SU-DHL-6 (cell line): ENCODE measurements at regions not wholly inside any gene's neighbourhood (a gene's known extent, or its start where the extent isn't known, plus 50 kb on each side); places are given as distances from the start of the nearest gene placed in this dataset.

ENCODE experiments used
- H2AFZ ChIP-seq: fragments of 200-600 bp; sonication (generic); 2 replicates; pipeline ENCODE4 v1.6.1; 2014; ENCODE audit warnings: low read depth, mild to moderate bottlenecking, moderate library complexity, mixed read lengths, antibody characterized with exemption, low read length; ENCODE audit not compliant: severe bottlenecking
- H3F3A ChIP-seq: fragments of 200-600 bp; shearing (Covaris generic); 2 replicates; pipeline ENCODE4 v1.6.0; 2016; ENCODE audit warnings: antibody characterized with exemption, mild to moderate bottlenecking; ENCODE audit not compliant: insufficient read depth
- H3K27ac ChIP-seq: fragments of 200-600 bp; sonication (generic); 2 replicates; pipeline ENCODE4 v1.5.1; 2016; ENCODE audit warnings: low read depth, mild to moderate bottlenecking, low read length, moderate library complexity, mixed read lengths
- H3K27me3 ChIP-seq: fragments of 200-600 bp; sonication (generic), shearing (Covaris generic); 2 replicates; pipeline ENCODE4 v1.6.0; 2014; ENCODE audit warnings: mild to moderate bottlenecking, low read length
- H3K36me3 ChIP-seq: fragments of 200-600 bp; sonication (generic); 2 replicates; pipeline ENCODE4 v1.6.1; 2014; ENCODE audit warnings: mild to moderate bottlenecking, low read length, mixed read lengths
- H3K4me2 ChIP-seq: fragments of 300-600, 200-600 bp; shearing (Covaris generic), sonication (generic); 2 replicates; pipeline ENCODE4 v1.6.0; 2014; ENCODE audit warnings: low read length, low read depth, mild to moderate bottlenecking; ENCODE audit not compliant: poor library complexity, severe bottlenecking
- H3K4me3 ChIP-seq: fragments of 200-600 bp; sonication (generic); 2 replicates; pipeline ENCODE4 v1.5.1; 2014; ENCODE audit warnings: antibody characterized with exemption, low read length, mild to moderate bottlenecking, mixed read lengths; ENCODE audit not compliant: insufficient read depth, poor library complexity, severe bottlenecking
- H3K79me2 ChIP-seq: fragments of 200-600 bp; sonication (generic); 2 replicates; pipeline ENCODE4 v1.6.1; 2014; ENCODE audit warnings: mild to moderate bottlenecking, low read length, moderate library complexity; ENCODE audit not compliant: insufficient read depth
- H3K9ac ChIP-seq: fragments of 200-600 bp; sonication (generic); 2 replicates; pipeline ENCODE4 v1.7.0; 2014; ENCODE audit warnings: mild to moderate bottlenecking, low read length
- H3K9me2 ChIP-seq: fragments of 200-600 bp; sonication (generic); replicated peaks from 2 replicates; pipeline ENCODE4 v1.6.1; 2014; ENCODE audit warnings: low read length; ENCODE audit not compliant: insufficient read depth
- H3K9me3 ChIP-seq: fragments of 200-600 bp; sonication (generic); 2 replicates; pipeline ENCODE4 v1.6.1; 2014; ENCODE audit warnings: low read length, mixed read lengths; ENCODE audit not compliant: insufficient read depth
- H4K20me1 ChIP-seq: fragments of 200-600 bp; sonication (generic); 2 replicates; pipeline ENCODE4 v1.6.1; 2014; ENCODE audit warnings: low read depth, mild to moderate bottlenecking, antibody characterized with exemption, low read length, moderate library complexity, mixed read lengths
- CTCF ChIP-seq: fragments of 200-600 bp; sonication (generic); IDR thresholded peaks from one replicate; pipeline ENCODE4 v1.5.1; 2017; ENCODE audit warnings: antibody characterized with exemption, mild to moderate bottlenecking, low read length, moderate library complexity; ENCODE audit not compliant: insufficient read depth, poor library complexity, severe bottlenecking
- EZH2phosphoT487 ChIP-seq: fragments of 200-600 bp; sonication (generic), shearing (Covaris generic); conservative IDR thresholded peaks from 2 replicates; pipeline ENCODE4 v1.6.1; 2018; ENCODE audit warnings: mild to moderate bottlenecking, antibody characterized with exemption, low read length, moderate library complexity, mixed read lengths

DNA sequence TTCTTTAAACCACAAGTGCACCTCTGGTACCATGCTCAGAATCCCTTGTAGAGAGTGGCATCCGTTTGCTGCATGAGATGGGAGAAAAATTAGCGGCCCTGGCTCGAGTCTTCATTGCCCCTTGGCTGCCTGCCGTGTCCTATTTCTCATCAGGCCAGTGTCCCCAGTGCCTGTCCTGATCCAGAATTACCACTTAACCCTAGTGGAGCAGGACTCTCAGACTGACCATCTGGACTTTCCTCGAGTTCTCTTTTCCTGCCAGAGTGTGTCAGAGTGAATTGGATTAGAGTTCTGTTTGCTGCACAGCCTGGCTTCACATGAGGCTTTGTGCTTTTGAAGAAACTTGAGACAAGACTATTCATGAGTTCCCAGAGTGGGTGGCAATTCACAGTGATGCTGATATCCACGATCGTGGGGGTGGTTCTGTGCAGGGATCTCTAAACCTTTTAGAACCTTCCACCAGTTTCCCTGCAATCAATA is 92.6 kb downstream of the C9orf152 start:
- Histone ChIP-seq H3F3A (peaks cover 7% of the 10 kb centered on the region; the same call in 1 of the 2 replicates), H3K4me2 (no peak overlapping the region), H3K79me2 (peaks cover 98% of the 10 kb centered on the region)

GRCh38 chr9:110115826-110116542 is 92.0 kb downstream of the C9orf152 start:
- H3K79me2 ChIP-seq = peaks cover 98% of the 10 kb centered on the region
- peaks cover 7% of the 10 kb centered on the region; the same call in 1 of the 2 replicates for H3F3A ChIP-seq

More for the DNA sequence above, 92.6 kb downstream of the C9orf152 start:
- TF ChIP-seq EZH2phosphoT487 = no peak
- no peak for TF ChIP-seq CTCF
- Histone ChIP-seq H3K9me3 (no peaks in the 10 kb centered on the region), H3K27me3 (no peaks in the 10 kb centered on the region), H3K4me3 (no peak overlapping the region), H3K27ac (no peak overlapping the region), H2AFZ (no peak overlapping the region), H3K9ac (no peak overlapping the region), H3K36me3 (peaks cover 10% of the 10 kb centered on the region; the same call in 1 of the 2 replicates), H3K9me2 (no peaks in the 10 kb centered on the region), H4K20me1 (peaks cover 6% of the 10 kb centered on the region; the same call in 1 of the 2 replicates)

DNA sequence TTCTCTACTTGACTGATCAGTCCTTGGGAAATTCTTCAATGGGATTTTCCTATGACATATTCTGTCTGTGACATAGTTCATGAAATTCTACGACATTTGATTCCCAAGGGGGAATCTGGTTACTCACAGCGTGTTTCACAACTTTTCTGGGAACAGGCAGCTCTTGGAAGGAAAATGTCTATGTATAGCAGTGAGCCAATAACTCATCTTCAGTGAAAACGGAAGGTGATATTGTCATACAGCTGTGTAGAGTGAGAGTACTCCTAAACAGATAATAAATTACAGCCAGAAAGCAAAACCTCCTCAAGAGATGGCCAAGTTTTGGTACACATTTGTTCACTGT is 91.4 kb downstream of the C9orf152 start:
- no peak overlapping the region for H3K4me3 ChIP-seq
- no peak overlapping the region for H3K9ac ChIP-seq
- H3K27me3 ChIP-seq = no peaks in the 10 kb centered on the region
- peaks cover 6% of the 10 kb centered on the region; the same call in 1 of the 2 replicates for H4K20me1 ChIP-seq
- peaks cover 98% of the 10 kb centered on the region for H3K79me2 ChIP-seq
- H3K27ac ChIP-seq = no peak overlapping the region
- no peaks in the 10 kb centered on the region for H3K9me2 ChIP-seq
- TF ChIP-seq EZH2phosphoT487 (no peak), CTCF (no peak)
- H3K4me2 ChIP-seq = no peak overlapping the region
- H3K36me3 ChIP-seq = peaks cover 10% of the 10 kb centered on the region; the same call in 1 of the 2 replicates
- H3K9me3 ChIP-seq = no peaks in the 10 kb centered on the region
- H2AFZ ChIP-seq = no peak overlapping the region
- peaks cover 7% of the 10 kb centered on the region; the same call in 1 of the 2 replicates for H3F3A ChIP-seq

More at GRCh38 chr9:110115826-110116542, 92.0 kb downstream of the C9orf152 start:
- Histone ChIP-seq H3K4me3 (no peak overlapping the region), H3K36me3 (peaks cover 10% of the 10 kb centered on the region; the same call in 1 of the 2 replicates), H3K9me2 (no peaks in the 10 kb centered on the region), H3K9me3 (no peaks in the 10 kb centered on the region), H4K20me1 (peaks cover 6% of the 10 kb centered on the region; the same call in 1 of the 2 replicates), H3K27me3 (no peaks in the 10 kb centered on the region), H3K4me2 (no peak overlapping the region), H3K9ac (no peak overlapping the region), H3K27ac (no peak overlapping the region), H2AFZ (no peak overlapping the region)
- TF ChIP-seq CTCF (no peak), EZH2phosphoT487 (no peak)
